Loucy (cell line): ENCODE measurements at regions not wholly inside any gene's neighbourhood (a gene's known extent, or its start where the extent isn't known, plus 50 kb on each side); places are given as distances from the start of the nearest gene placed in this dataset.

ENCODE experiments used
- H2AFZ ChIP-seq: fragments of 200-600 bp; sonication (generic); 2 replicates; pipeline ENCODE4 v1.6.0; 2016; ENCODE audit warnings: antibody characterized with exemption, mild to moderate bottlenecking, low read length, moderate library complexity
- H3F3A ChIP-seq: fragments of 200-600 bp; 2 replicates; pipeline ENCODE4 v1.6.0; 2016; ENCODE audit warnings: antibody characterized with exemption, low read depth, mild to moderate bottlenecking
- H3K27me3 ChIP-seq: fragments of 200-600 bp; sonication (generic); 2 replicates; pipeline ENCODE4 v1.6.1; 2014; ENCODE audit warnings: low read length, mild to moderate bottlenecking; ENCODE audit not compliant: insufficient read depth, poor library complexity, severe bottlenecking
- H3K36me3 ChIP-seq: fragments of 200-600 bp; sonication (generic); 2 replicates; pipeline ENCODE4 v1.6.1; 2016; ENCODE audit warnings: low read length; ENCODE audit not compliant: insufficient read depth
- H3K4me1 ChIP-seq: fragments of 200-600 bp; sonication (generic); 2 replicates; pipeline ENCODE4 v1.5.1; 2014; ENCODE audit warnings: low read length, mild to moderate bottlenecking; ENCODE audit not compliant: insufficient read depth, poor library complexity, severe bottlenecking
- H3K4me2 ChIP-seq: fragments of 200-600 bp; sonication (generic); 2 replicates; pipeline ENCODE4 v1.6.0; 2014; ENCODE audit warnings: antibody characterized with exemption, low read length, low read depth, mild to moderate bottlenecking; ENCODE audit not compliant: poor library complexity, severe bottlenecking
- H3K4me3 ChIP-seq: fragments of 200-600 bp; sonication (generic); 2 replicates; pipeline ENCODE4 v1.5.1; 2014; ENCODE audit warnings: low read length, mild to moderate bottlenecking, mixed read lengths; ENCODE audit not compliant: poor library complexity, severe bottlenecking
- H3K79me2 ChIP-seq: fragments of 200-600 bp; sonication (generic); 2 replicates; pipeline ENCODE4 v1.6.1; 2014; ENCODE audit warnings: low read length; ENCODE audit not compliant: insufficient read depth
- H3K9ac ChIP-seq: fragments of 200-600 bp; sonication (generic); 2 replicates; pipeline ENCODE4 v1.6.0; 2014; ENCODE audit warnings: mild to moderate bottlenecking, low read depth, low read length, moderate library complexity; ENCODE audit not compliant: poor library complexity, severe bottlenecking
- H3K9me2 ChIP-seq: fragments of 200-600 bp; sonication (generic); replicated peaks from 2 replicates; pipeline ENCODE4 v1.6.1; 2016; ENCODE audit warnings: low read depth, low read length, mixed read lengths
- H3K9me3 ChIP-seq: fragments of 200-600 bp; sonication (generic); 2 replicates; pipeline ENCODE4 v1.6.1; 2014; ENCODE audit warnings: mild to moderate bottlenecking, antibody characterized with exemption, low read length, low read depth; ENCODE audit not compliant: insufficient read depth
- H4K20me1 ChIP-seq: fragments of 200-600 bp; sonication (generic); 2 replicates; pipeline ENCODE4 v1.6.0; 2014; ENCODE audit warnings: antibody characterized with exemption, low read length, mild to moderate bottlenecking; ENCODE audit not compliant: insufficient read depth, poor library complexity, severe bottlenecking
- EZH2phosphoT487 ChIP-seq: fragments of 200-600 bp; IDR thresholded peaks from 2 replicates; pipeline ENCODE4 v1.6.1; 2018; ENCODE audit warnings: antibody characterized with exemption, mild to moderate bottlenecking, moderate library complexity, borderline replicate concordance
- TF ChIP-seq, protein P1 (sequence below): fragments of 200-600 bp; sonication (generic); conservative IDR thresholded peaks from 2 replicates; pipeline ENCODE4 v1.5.1; 2014; ENCODE audit warnings: mild to moderate bottlenecking, antibody characterized with exemption, low read length

DNA sequence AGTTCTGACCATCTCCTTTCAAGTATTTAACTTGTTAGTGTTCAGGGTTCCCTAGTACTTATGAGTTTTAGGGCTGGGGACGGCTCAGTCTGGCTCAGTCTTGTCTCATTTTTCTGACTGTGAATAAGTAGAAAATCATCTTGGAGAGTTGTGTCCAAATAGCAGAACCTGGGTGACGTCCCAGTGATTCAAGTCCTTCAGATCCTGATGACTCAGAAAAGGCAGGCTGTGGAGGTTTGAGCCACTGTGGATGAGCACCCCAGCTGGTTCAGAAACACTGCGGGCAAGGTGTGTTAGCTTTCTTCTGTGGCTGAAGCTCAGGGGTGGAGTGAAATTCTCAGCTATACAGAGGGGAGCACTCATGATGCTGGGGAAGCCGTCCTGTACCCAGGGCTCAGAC, 154.4 kb upstream of the NPY start:
- Histone ChIP-seq H3K9ac (no peak overlapping the region), H3K4me3 (no peak overlapping the region), H3K27me3 (no peaks in the 10 kb centered on the region), H3K9me2 (no peaks in the 10 kb centered on the region), H3K79me2 (no peaks in the 10 kb centered on the region), H2AFZ (no peak overlapping the region), H3K4me1 (peaks cover 23% of the 10 kb centered on the region), H3F3A (no peaks in the 10 kb centered on the region), H3K36me3 (no peaks in the 10 kb centered on the region), H3K4me2 (no peak overlapping the region), H3K9me3 (no peaks in the 10 kb centered on the region), H4K20me1 (no peaks in the 10 kb centered on the region)
- TF ChIP-seq, protein P1, sequence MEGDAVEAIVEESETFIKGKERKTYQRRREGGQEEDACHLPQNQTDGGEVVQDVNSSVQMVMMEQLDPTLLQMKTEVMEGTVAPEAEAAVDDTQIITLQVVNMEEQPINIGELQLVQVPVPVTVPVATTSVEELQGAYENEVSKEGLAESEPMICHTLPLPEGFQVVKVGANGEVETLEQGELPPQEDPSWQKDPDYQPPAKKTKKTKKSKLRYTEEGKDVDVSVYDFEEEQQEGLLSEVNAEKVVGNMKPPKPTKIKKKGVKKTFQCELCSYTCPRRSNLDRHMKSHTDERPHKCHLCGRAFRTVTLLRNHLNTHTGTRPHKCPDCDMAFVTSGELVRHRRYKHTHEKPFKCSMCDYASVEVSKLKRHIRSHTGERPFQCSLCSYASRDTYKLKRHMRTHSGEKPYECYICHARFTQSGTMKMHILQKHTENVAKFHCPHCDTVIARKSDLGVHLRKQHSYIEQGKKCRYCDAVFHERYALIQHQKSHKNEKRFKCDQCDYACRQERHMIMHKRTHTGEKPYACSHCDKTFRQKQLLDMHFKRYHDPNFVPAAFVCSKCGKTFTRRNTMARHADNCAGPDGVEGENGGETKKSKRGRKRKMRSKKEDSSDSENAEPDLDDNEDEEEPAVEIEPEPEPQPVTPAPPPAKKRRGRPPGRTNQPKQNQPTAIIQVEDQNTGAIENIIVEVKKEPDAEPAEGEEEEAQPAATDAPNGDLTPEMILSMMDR: no peak
- no peak for TF ChIP-seq EZH2phosphoT487

DNA sequence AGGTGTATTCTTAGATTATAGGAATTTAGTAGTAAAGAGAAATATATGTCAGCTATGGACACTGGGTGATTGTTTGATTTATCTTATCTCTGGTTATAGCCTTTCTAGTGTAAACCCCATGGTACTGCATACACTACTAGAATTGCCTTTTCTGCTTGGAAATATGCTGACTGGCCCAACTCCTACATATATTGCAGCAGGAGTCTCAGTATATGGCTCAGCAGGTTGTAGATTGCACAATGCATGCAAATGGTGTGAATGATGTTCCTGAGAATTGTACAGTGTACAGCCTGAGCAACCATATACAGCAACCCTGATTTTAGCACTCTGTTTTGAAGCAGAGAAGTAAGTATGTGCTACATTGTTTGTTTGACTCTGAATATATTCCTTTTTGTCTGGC, 153.4 kb upstream of the NPY start:
- H3K9ac ChIP-seq: no peak overlapping the region
- no peaks in the 10 kb centered on the region for H3K9me2 ChIP-seq
- no peaks in the 10 kb centered on the region for H3F3A ChIP-seq
- no peak overlapping the region for H3K4me3 ChIP-seq
- H4K20me1 ChIP-seq: no peaks in the 10 kb centered on the region
- H3K27me3 ChIP-seq: no peaks in the 10 kb centered on the region
- no peaks in the 10 kb centered on the region for H3K36me3 ChIP-seq
- peaks cover 34% of the 10 kb centered on the region for H3K4me1 ChIP-seq
- H2AFZ ChIP-seq: no peak overlapping the region
- H3K4me2 ChIP-seq: no peak overlapping the region
- H3K9me3 ChIP-seq: no peaks in the 10 kb centered on the region
- no peaks in the 10 kb centered on the region for H3K79me2 ChIP-seq
- TF ChIP-seq EZH2phosphoT487: no peak

DNA sequence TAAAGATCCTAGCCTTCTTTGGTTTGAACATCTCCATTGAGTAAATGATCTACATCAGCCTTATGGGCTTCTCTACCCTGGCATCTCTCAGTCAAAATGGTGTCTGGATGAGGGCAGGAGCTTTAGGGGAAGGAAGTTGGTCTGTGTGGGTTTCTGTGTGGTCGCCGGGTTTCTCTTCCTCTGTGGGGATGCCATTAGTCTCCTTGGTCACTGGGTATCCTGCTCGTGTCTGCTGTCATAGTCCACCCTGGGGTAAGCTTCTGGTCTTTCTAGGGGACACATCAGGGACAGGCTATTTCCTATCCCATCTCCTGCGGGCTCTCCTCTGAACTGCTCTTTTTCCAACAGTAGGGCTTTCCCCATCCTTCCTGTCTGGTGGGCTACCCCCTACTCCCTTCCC, 150.3 kb upstream of the NPY start:
- H2AFZ ChIP-seq: peak overlapping the region; percentile 69
- no peaks in the 10 kb centered on the region for H3F3A ChIP-seq
- no peak for TF ChIP-seq EZH2phosphoT487
- TF ChIP-seq, protein P1: no peak

DNA sequence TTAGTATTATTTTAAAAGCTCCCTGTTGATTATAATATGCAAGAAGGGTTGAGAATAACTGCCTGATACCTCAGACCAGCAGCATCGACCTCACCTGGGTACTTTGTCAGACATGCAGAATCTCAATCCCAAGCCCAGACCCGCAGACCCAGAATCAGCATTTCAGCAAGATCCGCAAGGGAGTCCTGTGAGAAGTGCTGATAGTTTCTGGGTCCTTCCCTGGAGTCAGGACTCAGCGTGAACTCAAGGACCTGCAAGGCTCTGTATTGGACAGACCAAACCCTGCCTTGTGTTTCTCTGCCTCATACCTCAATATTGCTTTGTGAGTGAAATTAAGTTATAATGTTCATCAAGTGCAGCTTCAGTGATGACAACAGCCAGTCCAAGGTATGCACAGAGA, 149.5 kb upstream of the NPY start:
- H3K9me2 ChIP-seq: no peaks in the 10 kb centered on the region
- no peaks in the 10 kb centered on the region for H3K27me3 ChIP-seq
- peak overlapping the region; percentile 59 for H2AFZ ChIP-seq
- H3F3A ChIP-seq: no peaks in the 10 kb centered on the region
- H3K9me3 ChIP-seq: no peaks in the 10 kb centered on the region
- H3K4me3 ChIP-seq: peak overlapping the region; percentile 18
- H3K4me1 ChIP-seq: peaks cover 43% of the 10 kb centered on the region
- no peak overlapping the region for H3K9ac ChIP-seq
- H3K4me2 ChIP-seq: peak overlapping the region; percentile 61
- no peaks in the 10 kb centered on the region for H3K36me3 ChIP-seq
- H3K79me2 ChIP-seq: no peaks in the 10 kb centered on the region
- TF ChIP-seq, protein P1: no peak
- no peak for TF ChIP-seq EZH2phosphoT487
- no peaks in the 10 kb centered on the region for H4K20me1 ChIP-seq

More for the DNA sequence above, 150.3 kb upstream of the NPY start:
- Histone ChIP-seq H3K9me2 (no peaks in the 10 kb centered on the region), H3K4me3 (peak overlapping the region; percentile 42), H3K79me2 (no peaks in the 10 kb centered on the region), H3K4me1 (peaks cover 43% of the 10 kb centered on the region), H3K4me2 (peak overlapping the region; percentile 58), H3K9ac (no peak overlapping the region), H4K20me1 (no peaks in the 10 kb centered on the region), H3K27me3 (no peaks in the 10 kb centered on the region), H3K9me3 (no peaks in the 10 kb centered on the region), H3K36me3 (no peaks in the 10 kb centered on the region)
